Progenitor cell of endocrine pancreas (in vitro differentiated cells): ENCODE measurements at regions not wholly inside any gene's neighbourhood (a gene's known extent, or its start where the extent isn't known, plus 50 kb on each side); places are given as distances from the start of the nearest gene placed in this dataset.

Experiments
- DNase-seq: peaks from one replicate; pipeline ENCODE4 v3.0.0; 2021; ENCODE audit warnings: low spot score; ENCODE audit not compliant: unreplicated experiment
- H3K27ac Mint-ChIP-seq: 2 replicates; pipeline ENCODE4 v1.8.0; 2021; ENCODE audit warnings: mild to moderate bottlenecking, moderate library complexity, mixed read lengths
- H3K27me3 Mint-ChIP-seq: 2 replicates; pipeline ENCODE4 v1.8.0; 2021; ENCODE audit warnings: mixed read lengths
- H3K36me3 Mint-ChIP-seq: 2 replicates; pipeline ENCODE4 v1.8.0; 2022; ENCODE audit warnings: mixed read lengths; ENCODE audit not compliant: insufficient read depth
- H3K4me1 Mint-ChIP-seq: 2 replicates; pipeline ENCODE4 v1.8.0; 2021; ENCODE audit warnings: low read depth, mixed read lengths
- H3K4me3 Mint-ChIP-seq: 2 replicates; pipeline ENCODE4 v1.8.0; 2021; ENCODE audit warnings: low read depth, mild to moderate bottlenecking, moderate library complexity, mixed read lengths
- H3K9me3 Mint-ChIP-seq: 2 replicates; pipeline ENCODE4 v1.8.0; 2021; ENCODE audit warnings: low read depth, mixed read lengths
- TF ChIP-seq, protein P1 (sequence below): fragments of 200-600 bp; sonication (generic); IDR thresholded peaks from one replicate; pipeline ENCODE4 v1.5.0; 2021; ENCODE audit warnings: antibody characterized with exemption, mild to moderate bottlenecking; ENCODE audit not compliant: unreplicated experiment

DNA sequence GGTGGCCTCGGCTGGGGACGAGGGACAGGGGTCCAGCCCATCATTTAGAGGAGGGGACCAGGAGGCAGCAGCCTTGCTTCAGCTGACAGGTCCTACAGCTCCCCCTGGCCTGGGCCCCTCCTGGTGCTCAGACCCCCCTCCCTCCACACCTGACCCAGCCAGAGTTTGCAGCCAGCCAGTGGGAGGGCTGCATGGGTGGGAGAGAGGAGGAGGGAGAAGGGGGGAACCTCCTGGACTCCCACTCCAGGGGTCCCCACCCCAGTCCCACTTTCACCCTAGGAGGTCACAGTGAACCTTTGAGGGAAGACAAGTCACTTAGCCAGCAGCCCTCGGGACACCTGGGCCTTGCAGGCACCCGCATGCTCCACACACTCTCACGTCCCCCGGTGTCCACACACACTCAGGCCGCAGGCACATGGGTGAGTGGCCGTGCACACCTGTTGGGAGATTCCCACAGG is 108.9 kb upstream of the ZBTB40 start:
- DNase-seq, result no peak
- Mint-ChIP-seq H3K9me3 (no peaks in the 10 kb centered on the region), H3K27ac (no peak overlapping the region), H3K4me1 (peaks cover 10% of the 10 kb centered on the region), H3K27me3 (peaks cover 70% of the 10 kb centered on the region), H3K4me3 (no peak overlapping the region), H3K36me3 (no peaks in the 10 kb centered on the region)
- TF ChIP-seq, protein P1, sequence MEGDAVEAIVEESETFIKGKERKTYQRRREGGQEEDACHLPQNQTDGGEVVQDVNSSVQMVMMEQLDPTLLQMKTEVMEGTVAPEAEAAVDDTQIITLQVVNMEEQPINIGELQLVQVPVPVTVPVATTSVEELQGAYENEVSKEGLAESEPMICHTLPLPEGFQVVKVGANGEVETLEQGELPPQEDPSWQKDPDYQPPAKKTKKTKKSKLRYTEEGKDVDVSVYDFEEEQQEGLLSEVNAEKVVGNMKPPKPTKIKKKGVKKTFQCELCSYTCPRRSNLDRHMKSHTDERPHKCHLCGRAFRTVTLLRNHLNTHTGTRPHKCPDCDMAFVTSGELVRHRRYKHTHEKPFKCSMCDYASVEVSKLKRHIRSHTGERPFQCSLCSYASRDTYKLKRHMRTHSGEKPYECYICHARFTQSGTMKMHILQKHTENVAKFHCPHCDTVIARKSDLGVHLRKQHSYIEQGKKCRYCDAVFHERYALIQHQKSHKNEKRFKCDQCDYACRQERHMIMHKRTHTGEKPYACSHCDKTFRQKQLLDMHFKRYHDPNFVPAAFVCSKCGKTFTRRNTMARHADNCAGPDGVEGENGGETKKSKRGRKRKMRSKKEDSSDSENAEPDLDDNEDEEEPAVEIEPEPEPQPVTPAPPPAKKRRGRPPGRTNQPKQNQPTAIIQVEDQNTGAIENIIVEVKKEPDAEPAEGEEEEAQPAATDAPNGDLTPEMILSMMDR, result no peak

DNA sequence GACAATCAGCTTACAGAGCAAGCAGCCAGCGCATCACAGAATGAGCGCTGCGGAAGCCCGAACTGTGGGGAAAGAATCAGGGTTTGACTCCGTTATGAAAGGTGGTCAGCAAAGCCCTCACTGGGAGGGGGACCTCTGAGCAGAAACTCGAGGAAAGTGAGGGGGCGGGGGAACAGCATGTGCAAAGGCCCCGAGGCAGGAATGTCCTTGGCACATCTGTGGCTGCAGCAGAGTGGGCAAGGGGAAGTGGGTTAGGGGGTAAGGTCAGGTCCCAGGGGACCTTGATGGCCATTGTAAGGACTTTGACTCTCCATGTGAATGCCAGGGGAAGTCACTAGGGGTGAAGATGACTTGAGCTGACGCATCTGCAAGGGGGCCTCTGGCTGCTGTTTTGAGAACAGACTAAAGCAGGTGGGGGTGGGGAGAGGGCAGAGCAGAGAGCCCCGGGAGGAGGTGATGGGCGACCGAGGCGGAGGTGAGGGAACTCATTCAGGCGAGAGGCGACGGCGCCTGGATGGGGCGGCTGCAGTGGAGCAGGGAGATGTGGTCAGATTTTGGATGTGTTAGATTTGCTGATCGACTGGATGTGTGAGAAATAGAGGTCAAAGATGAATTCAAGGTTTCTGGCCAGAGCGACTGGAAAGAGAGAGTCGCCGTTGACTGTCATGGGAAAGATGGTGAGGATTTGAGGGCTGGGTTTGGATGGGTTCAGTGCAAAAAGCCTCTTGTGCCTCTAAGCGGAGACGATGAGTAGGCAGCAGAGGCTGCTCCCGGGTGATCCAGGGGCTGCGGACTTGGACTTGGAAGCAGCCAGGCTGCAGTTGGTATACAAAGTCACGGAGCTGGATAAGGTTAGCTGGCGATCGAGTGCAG is 108.0 kb upstream of the ZBTB40 start:
- Mint-ChIP-seq H3K9me3 (no peaks in the 10 kb centered on the region), H3K27ac (no peak overlapping the region), H3K27me3 (peaks cover 73% of the 10 kb centered on the region), H3K36me3 (no peaks in the 10 kb centered on the region), H3K4me1 (peaks cover 19% of the 10 kb centered on the region), H3K4me3 (no peak overlapping the region)
- no peak for DNase-seq
- TF ChIP-seq, protein P1, result no peak

DNA sequence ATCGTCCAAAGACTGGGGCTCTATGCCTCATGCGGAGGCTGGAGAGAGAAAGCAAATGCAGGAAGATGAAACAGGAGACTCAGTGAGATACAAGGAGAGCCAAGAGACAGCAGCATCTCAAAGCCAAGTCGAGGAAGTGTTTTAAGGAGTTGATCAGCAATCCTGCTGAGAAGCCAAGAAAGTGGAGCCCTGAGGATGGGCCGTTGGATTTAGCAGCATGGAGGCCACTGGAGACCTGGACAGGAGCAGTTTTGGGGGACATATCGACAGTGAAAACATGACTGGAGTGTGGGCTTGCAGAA is 107.4 kb upstream of the ZBTB40 start:
- TF ChIP-seq, protein P1, result no peak
- H3K36me3 Mint-ChIP-seq, result no peaks in the 10 kb centered on the region
- H3K4me1 Mint-ChIP-seq, result peaks cover 23% of the 10 kb centered on the region
- no peak overlapping the region for H3K4me3 Mint-ChIP-seq
- no peak overlapping the region for H3K27ac Mint-ChIP-seq
- no peaks in the 10 kb centered on the region for H3K9me3 Mint-ChIP-seq
- DNase-seq, result no peak
- H3K27me3 Mint-ChIP-seq, result peaks cover 75% of the 10 kb centered on the region

DNA sequence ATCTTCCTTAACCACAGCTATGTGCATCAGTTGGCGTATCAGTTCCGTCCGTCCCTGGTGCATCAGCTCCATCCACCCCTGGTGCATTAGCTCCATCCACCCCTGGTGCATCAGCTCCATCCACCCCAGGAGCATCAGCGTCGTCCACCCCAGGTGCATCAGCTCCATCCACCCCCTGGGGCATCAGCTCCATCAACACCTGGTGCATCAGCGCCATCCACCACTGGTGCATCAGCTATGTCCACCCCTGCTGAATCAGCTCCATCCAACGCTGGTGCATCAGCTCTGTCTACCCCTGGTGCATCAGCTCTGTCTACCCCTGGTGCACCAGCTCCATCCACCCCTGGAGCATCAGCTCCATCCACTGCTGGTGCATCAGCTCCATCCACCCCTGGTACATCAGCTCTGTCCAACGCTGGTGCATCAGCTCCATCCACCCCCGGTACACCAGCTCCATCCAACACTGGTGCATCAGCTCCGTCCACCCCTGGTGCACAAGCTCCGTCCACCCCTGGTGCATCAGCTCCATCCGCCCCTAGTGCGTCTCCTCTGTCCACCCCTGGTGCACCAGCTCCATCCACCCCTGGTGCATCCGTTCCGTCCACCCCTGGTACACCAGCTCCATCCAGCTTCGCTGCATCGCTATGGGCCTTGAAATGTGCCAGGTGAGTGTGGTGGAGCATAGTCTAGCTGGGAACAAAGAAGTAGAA is 106.6 kb upstream of the ZBTB40 start:
- Mint-ChIP-seq H3K4me3 (no peak overlapping the region), H3K4me1 (peaks cover 27% of the 10 kb centered on the region), H3K27me3 (peaks cover 78% of the 10 kb centered on the region), H3K9me3 (no peaks in the 10 kb centered on the region), H3K36me3 (no peaks in the 10 kb centered on the region), H3K27ac (no peak overlapping the region)
- TF ChIP-seq, protein P1, result no peak
- no peak for DNase-seq

DNA sequence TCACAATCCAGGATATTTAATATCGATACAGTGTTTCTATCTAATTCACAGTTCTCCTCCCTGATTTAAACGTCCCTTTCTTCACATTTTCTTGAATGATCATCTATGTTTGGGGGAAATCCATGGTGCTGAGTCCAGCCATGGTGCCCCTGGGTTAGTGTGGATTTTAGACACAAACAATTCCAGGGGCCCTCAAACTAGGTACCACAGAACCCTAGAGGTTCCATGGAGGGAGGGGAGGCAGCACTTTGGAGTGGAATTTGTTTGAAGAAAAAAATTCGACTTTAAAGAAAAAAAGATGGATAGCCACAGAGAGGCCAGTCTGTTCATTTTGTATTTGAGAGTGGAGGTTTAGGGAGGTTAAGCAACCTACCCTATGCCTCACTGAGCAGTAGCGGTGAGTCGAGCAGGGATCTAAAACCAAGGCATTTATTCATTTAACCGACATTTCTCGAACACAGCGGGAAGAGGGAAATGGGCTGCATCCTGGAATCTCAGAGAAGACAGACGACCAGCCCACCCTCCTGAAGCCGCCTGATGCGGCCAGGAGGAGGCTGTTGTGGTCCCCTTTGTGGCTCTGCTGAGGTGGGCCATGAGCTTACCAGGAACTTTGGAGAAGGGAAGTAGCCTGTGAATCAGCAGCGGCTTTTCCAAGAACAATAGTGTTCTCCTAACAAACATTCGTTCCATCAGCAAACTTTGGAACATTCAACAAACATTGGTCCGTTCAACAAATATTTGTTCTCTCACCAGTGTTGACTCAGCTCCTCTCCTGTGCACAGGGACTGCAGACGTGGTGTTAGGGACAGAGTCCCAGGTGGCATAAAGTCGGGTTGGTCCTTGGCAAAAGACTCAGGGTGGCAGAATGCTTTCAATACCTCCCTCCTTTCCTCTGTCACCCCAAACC is 103.5 kb upstream of the ZBTB40 start:
- Mint-ChIP-seq H3K27me3 (peaks cover 76% of the 10 kb centered on the region), H3K4me3 (no peak overlapping the region)
- TF ChIP-seq, protein P1, result no peak

More for the DNA sequence above, 103.5 kb upstream of the ZBTB40 start:
- Mint-ChIP-seq H3K4me1 (peaks cover 30% of the 10 kb centered on the region), H3K27ac (no peak overlapping the region), H3K9me3 (no peaks in the 10 kb centered on the region), H3K36me3 (no peaks in the 10 kb centered on the region)
- DNase-seq, result no peak
